Stimulated activated CD8-positive, alpha-beta memory T cell treated with anti-CD3 and anti-CD28 coated beads, Interleukin-15, amount 100 ng/mL, for 48 hours (primary cell): ENCODE measurements at regions not wholly inside any gene's neighbourhood (a gene's known extent, or its start where the extent isn't known, plus 50 kb on each side); places are given as distances from the start of the nearest gene placed in this dataset.

ENCODE experiments used
- DNase-seq, 2 donors: peaks; one replicate each; pipeline ENCODE4 v3.0.0-alpha.2; 2020; ENCODE audit warnings: low read depth in 2 of 2

DNA sequence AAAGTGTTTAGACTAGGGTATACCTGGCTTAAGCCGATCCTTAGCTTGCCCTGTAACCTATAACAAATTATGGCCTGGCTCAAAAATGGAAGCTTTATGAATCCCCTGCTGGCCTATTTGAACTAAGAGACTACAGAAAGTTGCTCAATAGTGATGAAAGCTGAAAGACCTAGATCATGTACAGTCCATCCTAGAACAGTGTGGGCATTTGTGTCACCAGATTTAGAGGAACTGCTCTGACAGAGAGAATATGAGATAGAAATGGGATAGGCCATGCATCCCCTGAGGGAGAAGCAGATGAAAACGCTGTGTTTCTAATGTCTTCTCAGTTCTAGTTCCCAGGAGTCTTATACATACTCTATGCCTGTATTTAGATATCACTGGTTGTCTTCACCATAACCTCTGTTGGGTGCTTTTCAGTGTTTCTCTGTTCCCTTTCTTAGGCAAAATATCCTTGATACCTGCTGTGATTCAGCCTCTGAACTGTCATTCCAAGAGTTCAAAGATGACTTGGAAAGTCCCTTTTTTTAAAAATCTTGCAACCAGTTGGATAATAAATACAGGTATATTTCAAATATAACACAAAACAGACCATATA lies 246.9 kb upstream of the SLC39A10 start:
- DNase-seq = no peak

DNA sequence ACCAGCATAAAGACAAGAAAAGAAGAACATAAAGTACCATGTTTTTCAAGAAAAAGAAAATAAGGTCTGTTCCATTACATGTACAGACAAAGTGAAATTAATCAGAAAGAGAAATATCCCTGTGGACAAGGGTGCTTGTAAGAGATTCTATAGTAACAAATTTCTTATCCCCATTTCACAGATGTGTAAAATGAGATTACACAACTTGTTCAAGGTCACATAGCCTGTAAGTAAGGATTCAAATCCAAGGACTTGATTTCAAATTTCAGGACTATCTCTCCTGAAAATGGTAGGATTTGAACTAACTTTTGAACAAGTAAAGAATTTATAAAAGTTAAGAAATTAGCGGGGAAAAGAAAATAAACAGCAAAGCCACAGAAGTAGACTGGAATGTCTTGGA lies 248.2 kb upstream of the SLC39A10 start:
- no peak for DNase-seq

DNA sequence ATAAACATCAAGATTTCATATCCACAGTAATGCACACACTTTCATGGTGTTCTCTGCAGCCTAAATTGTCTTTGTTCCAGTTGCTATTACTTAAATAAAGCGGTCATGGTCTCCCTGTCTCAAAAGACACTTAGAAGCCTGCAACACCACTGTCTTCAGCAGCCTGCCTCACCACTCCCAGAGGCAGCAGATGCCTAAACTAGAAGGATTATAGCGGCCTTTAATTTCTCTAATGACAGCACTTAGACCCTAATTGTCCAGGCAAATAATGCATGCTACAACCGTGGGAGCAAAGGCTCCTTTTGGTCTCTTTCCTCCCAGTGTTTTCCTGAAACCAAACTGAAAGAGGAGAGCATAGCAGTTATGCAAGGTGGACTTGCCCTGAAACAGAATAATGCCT lies 248.8 kb upstream of the SLC39A10 start:
- DNase-seq = no peak

DNA sequence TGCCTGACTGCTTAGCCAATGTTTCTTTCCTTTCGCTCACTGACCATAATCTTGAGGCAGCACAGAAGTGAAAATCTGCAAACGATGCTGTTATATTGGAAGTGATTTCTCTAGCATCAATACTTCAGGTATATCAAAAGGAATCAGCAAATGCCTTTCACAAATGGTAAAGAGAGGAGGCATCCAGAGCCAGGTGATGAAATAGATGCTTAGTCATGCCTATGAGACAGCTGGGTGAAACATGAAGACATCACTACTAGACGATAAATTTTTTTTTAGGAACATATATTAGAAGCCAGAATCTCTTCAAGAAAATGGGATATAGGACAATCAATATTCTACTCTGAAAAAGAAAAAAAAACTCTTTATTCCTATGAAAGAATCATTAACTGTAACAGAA lies 249.2 kb upstream of the SLC39A10 start:
- DNase-seq = no peak

DNA sequence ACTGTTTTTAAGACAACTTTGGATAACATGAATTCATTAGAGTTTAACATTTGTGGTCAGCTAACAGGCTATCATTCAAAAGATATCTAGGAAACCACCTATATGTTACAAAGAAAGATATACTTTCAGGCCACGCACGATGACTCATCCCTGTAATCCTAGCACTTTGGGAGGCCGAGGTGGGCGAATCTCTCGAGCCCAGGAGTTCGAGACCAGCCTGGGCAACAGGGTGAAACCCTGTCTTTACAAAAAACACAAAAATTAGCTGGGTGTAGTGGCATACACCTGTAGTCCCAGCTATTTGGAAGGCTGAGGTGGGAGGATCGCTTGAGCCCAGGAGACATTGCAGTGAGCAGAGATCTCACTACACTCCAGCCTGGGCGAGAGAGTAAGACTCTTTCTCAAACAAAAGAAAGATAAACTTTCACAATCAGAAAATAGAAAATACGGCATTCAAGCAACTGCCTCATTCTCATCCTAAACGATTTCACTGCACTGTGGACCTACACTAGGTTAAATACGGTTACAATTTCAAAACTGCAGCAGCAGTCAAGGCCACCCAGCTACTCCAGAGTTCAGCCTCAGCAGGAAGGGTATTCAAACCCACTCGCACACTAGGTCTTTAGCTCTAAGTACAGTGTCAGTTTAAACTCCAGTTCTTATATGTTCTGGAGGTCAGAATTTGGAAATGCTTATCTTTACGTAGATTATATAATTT lies 250.0 kb upstream of the SLC39A10 start:
- DNase-seq = peak in 1 of 2 donors; percentile 4

DNA sequence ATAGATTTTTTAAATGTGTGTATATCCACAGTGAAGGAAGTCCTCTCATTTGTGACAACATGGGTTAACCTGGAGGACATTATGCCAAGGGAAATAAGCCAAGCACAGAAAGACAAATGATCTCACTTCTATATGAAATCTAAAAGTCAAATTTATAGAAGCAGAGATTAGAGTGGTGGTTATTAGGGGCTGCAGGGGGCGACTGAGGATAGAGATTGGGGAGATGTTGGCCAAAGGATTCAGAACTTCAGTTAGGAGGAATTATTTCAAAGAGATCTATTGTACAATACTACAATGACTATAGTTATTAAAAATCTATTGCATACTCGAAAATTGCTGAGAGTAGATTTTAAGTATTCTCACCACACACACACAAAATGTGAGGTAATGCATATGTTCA lies 252.4 kb upstream of the SLC39A10 start:
- no peak for DNase-seq

DNA sequence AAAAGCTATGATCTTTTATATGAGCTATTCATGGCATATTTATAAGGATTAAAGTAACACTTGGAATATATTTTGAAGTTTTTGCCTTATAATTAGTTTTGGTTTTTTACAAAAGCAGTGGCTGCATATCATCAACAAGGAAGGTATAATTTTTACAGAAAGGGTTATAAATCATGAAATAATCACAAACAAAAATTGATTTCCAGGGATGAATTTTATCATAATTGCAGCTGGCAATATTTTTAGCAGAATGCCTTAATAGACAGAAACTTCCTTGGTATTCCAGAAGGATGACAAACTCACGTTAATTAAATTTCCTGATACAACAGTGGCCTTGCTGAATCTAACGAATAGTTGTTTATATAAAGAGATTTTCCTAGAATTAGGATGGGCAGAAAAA lies 260.5 kb upstream of the SLC39A10 start:
- DNase-seq = no peak

DNA sequence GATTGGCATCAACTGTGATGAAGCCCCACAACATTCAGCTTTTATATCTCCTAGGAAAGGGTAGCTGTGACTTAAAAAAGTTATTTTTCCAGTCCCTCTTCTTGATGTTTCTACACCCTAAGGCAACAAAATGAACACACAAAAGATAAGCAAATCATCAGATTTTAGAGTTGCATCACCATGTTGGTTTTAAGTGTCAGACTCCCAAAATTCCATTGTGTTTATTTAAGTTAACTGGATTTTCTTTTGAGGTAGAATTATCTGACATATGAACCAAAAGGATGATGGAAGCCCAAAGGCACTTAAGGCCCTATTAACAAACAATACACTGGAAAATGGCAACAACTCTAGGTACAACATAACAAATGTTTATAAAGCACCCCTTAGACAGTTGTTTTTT lies 261.7 kb upstream of the SLC39A10 start:
- no peak for DNase-seq

DNA sequence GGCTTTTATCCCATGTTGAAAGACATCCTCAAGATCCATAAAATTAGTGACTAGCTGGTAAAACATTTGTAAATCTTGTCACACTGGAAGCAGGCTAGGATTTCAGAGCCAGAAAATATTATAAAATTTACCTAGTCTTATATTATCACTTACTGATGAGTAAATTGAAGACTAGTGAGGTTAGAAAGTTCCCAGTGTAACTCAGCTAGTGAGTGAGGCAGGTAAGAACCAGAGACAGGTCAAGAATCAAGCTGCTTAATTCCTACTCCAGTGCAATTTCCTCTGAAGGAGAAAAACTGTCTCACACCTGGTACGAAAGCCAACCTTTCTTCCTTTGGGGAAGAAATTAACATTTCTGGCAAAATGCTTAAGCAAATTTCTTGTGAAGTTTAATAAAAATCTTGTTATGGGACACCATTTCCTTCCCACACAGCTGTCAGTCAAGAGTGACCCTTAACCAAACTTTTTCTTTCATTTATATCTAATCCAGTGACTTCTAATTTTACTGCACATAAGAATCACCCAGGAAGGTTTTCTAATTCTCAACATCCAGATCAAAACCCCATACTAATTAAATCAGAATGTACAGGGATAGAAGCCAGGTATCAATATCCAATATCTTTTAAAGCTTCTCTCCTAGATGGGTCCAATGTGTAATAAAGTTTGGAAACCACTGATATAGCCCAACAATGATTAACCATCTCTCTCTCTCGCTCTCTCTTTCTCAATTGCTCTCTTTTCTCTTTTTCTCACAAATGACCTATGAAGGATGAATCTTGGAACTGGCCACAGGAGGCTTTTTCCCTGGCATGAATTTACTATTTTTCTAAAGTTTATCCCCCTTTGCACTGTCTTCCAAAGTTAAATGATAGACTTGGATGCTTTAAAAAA lies 264.3 kb upstream of the SLC39A10 start:
- no peak for DNase-seq

DNA sequence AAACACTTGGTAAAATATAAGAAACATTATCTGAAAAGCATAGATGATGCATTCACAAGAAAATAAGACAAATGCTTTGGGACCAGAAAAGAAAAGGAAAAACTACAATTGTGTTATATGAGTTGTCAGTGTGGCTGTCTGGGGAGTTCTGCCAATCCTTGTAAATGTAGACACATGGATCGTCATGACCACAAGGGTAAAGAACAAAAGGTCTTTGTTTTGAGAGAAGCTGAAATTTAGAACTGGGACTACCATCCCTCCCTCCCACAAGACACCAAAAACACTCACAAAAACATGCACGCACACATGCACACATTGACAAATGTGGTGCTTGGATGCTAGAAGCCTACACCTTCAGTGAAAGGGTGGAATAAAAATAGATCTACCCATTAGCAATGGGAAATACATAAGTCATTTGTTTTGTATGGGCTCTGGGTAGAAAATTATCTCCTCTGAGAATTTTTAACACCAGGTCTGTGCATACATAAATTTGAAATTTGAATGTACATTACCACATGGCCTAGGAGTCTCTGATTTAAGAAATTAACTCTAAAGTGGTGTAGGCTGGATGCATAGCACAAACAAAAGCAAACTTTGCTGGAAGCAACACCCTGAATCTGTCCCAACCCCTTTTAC lies 266.2 kb upstream of the SLC39A10 start:
- DNase-seq = no peak

DNA sequence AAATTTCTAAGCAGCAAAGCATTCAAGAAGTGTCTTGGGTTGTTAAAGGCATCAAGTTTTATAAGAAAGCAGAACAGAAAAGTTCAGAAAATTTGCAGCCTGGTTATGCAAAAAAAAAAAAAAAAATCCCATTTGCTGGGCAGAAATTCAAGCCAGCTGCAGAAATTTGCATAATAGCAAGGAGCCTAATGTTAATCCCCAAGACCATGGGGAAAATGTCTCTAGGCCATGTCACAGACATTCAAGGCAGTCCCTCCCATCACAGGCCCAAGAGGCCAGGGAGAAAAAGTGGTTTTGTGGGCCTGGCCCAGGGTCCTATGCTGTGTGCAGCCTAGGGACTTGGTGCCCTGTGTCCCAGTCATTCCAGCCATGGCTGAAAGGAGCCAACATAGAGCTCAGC lies 269.0 kb upstream of the SLC39A10 start:
- no peak for DNase-seq

DNA sequence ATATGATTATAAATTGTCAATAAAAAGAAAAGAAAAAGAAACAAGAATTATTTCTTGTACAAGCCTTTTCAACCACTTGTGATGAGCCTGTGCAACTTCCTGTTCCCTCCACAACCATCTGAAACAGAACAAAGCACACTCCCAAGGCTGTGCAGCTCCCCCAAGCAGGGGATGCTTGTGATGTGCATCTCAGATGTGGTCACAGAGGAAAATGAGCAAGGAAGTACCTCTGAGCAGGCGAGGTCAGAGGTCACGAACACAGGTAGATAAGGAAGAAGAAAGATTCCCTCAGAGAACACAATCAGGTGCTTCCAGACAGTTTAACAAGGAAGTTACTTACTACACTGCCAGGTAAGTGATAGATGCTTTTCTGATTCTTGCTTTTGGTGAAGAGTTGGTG lies 274.8 kb upstream of the SLC39A10 start:
- DNase-seq = no peak

DNA sequence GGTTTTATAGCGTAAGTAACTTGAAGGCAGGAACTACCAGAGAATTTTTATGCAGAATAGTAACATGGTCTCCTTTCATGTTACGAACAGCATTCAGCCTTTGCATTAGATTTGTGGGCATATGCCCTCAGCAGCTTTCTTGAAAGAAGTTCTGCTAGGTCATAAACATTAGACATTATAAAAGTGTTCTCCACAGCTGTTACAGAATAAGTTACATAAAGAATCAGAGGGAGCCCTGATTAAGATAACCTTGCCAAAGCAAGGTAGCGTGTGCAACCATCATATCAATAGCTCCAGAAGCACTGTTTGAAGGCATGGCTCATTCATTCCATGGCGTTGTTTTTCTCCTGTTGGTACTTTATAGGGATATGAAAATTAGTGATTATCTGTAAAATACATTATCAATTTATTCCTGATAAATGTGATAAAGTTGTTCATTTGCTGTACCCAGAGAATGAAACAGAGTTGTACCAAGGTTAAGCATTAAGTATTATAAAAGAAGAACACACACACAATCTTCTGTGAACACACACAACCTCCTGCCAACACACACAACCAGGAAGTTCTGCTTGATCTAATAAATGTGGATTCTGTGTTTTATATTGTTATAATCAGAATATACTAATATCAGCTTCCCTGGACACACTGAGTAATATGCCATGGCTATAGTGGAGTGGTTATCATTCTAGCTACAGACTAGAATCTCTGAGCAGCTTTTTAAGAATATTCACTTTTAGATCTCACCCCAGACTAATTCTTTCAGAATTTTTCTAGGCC lies 286.7 kb upstream of the SLC39A10 start:
- DNase-seq = no peak

DNA sequence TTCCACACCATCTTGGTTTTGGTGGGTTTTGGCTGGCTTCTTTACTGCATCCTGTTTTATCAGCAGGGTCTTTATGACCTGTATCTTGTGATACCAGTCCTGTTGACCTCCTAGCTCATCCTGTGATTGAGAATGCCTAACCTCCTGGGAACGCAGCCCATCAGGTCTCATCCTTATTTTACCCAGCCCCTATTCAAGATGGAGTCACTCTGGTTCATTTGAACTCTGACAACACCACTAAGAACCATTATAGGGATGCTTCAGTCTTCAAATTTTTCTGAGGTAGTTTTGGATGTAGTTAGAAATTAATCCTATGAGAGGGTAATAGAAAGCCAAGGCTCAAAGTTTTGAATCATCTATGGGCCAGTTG lies 287.8 kb upstream of the SLC39A10 start:
- no peak for DNase-seq

DNA sequence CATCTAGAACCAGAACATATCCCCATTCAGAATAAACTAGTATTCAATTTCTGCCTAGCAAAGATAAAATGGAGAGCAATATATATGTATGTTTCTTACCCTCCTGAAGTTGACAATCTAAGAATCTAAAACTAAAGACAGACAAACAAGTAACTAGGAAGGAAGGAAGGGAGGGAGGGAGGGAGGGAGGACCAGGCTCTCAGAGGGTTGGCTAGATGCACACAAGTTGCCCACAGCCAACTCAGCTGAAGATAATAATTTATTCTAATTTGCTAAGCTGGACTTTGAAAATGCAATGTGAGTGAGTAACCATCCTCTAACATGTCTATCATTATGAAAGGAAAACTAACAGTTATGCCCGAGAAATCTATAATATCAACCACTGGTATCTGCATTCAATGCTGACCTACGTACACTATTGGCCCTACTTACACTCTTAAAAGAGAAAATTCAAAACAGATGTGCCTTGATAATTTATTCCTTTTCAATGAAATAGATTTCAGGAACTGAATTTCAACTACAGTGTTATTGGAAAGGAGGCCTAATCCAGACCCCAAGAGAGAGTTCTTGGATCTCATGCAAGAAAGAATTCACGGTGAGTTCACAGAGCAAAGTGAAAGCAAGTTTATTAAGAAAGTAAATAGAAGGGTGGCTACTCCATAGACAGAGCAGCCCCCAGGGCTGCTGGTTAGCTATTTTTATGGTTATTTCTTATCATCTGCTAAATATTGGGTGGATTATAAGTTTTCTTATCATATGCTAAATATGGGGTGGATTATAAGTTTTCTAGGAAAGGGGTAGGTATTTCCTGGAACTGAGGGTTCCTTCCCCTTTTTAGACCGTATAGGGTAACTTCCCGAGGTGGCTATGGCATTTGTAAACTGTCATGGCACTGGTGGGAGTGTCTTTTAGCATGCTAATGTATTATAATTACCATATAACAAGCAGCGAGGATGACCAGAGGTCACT lies 288.5 kb upstream of the SLC39A10 start:
- DNase-seq = no peak

DNA sequence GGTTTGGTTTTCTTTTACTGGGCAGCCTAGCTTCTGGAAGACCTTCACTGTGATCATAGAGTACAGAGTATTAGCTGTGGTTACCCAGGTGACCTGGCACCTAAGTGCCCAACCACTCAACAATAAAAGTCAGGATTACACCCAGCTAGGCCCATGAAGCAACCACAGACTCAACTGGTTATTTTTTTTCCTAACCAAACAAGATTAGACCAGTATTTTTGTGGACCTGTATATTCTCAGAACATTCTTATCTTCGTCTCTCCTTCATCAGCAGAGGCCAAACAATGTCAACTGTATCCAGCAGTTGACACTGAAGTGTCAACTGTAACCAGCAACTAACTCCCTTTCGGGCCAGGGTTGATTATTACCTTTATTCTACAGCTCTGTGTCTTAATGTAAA lies 289.2 kb upstream of the SLC39A10 start:
- DNase-seq = no peak

DNA sequence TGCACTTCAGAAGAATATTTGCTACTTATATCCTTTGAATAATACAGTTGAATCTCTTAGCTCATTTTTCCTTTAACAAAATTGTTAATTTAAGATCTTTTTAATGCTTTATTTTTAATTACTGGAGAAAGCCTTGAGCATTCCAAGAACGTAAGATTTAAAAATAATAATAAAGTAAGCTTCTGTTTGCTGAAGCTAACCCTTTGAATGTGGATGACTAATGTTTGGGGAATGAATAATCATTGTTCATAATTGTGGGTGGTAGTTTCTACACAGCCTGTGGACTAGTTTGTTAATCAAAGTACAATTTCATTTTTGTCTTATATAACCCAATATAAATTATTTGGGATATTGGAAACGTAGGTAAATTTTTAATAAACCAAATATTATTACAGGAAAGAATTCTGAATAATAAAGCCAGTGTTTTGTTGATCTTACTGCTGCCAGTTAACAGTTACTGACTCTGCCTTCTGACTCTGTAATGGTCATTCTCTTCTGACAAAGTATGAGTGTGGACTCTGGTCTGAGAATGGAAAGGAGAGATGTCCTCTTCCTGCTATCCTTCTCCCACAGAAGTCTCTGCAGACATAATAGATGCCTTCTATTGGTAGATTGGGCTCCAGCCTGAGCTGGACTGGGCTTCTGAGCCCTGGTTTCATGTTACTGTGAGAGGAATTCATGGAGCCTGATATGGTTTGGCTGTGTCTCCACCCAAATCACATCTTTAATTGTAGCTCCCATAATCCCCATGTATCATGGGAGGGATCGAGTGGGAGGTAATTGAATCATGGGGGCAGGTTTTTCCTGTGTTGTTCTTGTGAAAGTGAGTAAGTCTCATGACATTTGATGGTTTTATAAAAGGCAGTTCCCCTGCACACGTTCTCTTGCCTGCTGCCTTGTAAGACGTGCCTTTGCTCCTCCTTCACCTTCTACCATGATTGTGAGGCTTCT lies 292.7 kb upstream of the SLC39A10 start:
- no peak for DNase-seq

DNA sequence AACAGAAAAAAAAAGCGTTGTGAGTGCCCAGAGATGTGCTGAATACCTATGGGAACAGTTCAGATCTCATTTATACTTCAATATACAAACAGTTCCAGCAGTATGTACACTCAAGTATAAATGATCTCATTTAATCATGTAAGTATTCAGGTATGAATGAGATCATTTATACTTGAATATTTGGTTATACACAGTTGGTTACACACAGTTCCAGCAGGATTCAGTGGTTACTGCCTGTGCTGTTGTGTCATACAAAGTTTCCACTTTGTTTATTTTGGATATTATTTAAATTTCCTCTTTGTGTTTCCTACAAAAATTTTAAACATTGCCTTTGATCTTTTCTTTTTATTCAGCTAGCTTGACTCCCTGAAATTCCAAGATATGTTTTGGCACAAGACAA lies 293.5 kb upstream of the SLC39A10 start:
- no peak for DNase-seq

DNA sequence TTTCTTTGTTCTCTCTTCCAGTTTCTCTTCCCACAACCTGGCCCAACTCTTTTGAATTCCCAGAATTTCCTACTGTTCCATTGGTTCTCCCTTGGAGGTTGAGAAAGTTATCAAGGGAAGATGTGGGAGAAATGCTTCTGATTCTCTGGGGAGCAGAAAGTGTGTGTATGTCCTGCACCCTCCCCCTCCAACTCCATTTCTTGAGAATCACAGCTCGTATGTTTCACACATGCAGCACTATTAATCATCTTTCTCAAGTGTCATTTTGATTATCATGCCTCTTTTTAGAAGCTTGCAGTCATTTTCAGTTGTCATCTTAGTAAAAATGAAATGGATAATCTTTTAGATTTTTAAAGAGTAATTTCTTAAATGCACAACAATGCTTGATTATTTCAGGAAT lies 296.8 kb upstream of the SLC39A10 start:
- no peak for DNase-seq
